ENCODE measurements at regions not wholly inside any gene's neighbourhood (a gene's known extent, or its start where the extent isn't known, plus 50 kb on each side); places are given as distances from the start of the nearest gene placed in this dataset.

DNA sequence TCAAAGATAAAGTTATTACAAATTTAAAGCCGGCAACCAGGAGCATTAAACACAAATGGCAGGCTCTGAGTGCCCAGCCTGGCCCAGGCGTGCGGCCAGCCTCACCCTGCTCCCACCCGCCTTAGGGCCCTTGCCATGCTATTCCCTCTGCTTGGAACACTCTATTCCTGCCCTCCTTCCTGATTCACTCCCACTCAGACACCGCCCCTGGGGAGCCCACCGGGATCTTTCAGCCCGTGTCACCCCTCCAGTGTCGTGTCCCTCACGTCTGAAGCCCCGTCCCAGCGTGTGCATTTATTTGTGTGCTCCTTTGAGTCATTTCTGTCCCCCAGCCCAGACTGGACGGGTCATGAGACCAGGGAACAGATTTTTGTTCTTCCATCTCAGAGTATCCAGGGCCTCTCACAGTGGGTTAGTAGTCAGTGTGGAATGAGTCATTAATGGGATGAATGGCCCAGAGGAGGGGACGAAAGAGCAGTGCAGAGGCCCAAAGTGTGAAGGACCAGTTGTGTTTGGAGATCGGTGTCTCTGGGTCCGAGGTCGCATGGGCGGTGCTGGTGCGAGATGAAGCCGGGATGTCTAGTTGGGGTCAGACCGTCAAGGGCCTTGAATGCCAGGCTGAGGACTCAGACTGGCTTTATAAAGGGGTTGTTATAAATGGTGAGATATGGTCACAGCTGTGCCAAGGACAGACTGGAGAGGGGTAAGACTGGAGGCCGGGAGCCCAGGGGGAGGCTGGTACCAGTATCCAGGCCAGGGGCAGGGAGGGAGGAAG lies 58.9 kb upstream of the SLC6A6 start:
- Histone ChIP-seq H3K4me3 (ENCODE audit: low read depth, low read length, poor library complexity, severe bottlenecking) (no peak overlapping the region), H3K9me3 (ENCODE audit: low read depth, low read length, poor library complexity, severe bottlenecking) (no peaks in the 10 kb centered on the region), H3K27ac (ENCODE audit: low read depth, low read length, poor library complexity, severe bottlenecking) (no peak overlapping the region), H3K36me3 (ENCODE audit: insufficient read depth, low read length, poor library complexity, severe bottlenecking) (no peaks in the 10 kb centered on the region), H3K4me1 (ENCODE audit: insufficient read depth, low read length, poor library complexity, severe bottlenecking) (no peaks in the 10 kb centered on the region), H3K27me3 (replicated peaks; ENCODE audit: insufficient read depth, low read depth, low read length, poor library complexity) (no peaks in the 10 kb centered on the region)
- BruUV-seq (replicated peaks), result no TSS peak
- TF ChIP-seq EZH2 (IDR thresholded peaks at IDR 0.05; ENCODE audit: borderline replicate concordance, low read depth, low read length, poor library complexity, severe bottlenecking), result no peak
- TF ChIP-seq, protein P1, sequence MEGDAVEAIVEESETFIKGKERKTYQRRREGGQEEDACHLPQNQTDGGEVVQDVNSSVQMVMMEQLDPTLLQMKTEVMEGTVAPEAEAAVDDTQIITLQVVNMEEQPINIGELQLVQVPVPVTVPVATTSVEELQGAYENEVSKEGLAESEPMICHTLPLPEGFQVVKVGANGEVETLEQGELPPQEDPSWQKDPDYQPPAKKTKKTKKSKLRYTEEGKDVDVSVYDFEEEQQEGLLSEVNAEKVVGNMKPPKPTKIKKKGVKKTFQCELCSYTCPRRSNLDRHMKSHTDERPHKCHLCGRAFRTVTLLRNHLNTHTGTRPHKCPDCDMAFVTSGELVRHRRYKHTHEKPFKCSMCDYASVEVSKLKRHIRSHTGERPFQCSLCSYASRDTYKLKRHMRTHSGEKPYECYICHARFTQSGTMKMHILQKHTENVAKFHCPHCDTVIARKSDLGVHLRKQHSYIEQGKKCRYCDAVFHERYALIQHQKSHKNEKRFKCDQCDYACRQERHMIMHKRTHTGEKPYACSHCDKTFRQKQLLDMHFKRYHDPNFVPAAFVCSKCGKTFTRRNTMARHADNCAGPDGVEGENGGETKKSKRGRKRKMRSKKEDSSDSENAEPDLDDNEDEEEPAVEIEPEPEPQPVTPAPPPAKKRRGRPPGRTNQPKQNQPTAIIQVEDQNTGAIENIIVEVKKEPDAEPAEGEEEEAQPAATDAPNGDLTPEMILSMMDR (conservative IDR thresholded peaks at IDR 0.05; ENCODE audit: low read depth, low read length), result no peak
- no peak for DNase-seq (ENCODE audit: low spot score)
- intact Hi-C loops (cut with micrococcal nuclease; ENCODE audit: unreplicated experiment), result no loop called here
- ChIA-PET CTCF (interaction anchor here (0.6 kb wide), 1 partner anchor 170 kb away, joined by 4 read pairs; no protein-coding TSS in a partner anchor), POLR2A (ENCODE audit: low non-redundant PET) (no interaction called here)

DNA sequence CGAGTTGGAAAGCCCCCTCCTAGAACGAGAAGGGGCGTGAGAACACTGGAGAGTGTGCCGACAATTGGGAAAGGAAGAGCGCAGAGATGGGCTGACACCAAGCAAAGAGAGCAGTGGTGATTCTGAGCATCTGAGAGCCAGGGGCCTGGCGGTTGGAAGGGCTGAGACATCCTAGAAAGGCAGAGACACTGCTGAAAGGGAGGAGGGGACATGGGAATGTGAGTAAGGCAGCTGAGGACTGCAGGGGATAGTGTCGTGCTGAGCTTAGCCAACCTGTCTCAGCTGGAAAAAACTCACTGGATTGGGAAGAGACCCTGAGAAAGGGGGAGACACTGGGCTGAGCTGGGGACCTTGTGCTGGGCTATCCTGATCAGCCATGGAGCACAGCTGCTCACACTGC lies 58.1 kb upstream of the SLC6A6 start:
- intact Hi-C loops (cut with micrococcal nuclease; ENCODE audit: unreplicated experiment), result no loop called here
- H3K27ac ChIP-seq (ENCODE audit: low read depth, low read length, poor library complexity, severe bottlenecking), result no peak overlapping the region
- H3K4me1 ChIP-seq (ENCODE audit: insufficient read depth, low read length, poor library complexity, severe bottlenecking), result no peaks in the 10 kb centered on the region
- H3K4me3 ChIP-seq (ENCODE audit: low read depth, low read length, poor library complexity, severe bottlenecking), result no peak overlapping the region
- no peak for DNase-seq (ENCODE audit: low spot score)
- H3K9me3 ChIP-seq (ENCODE audit: low read depth, low read length, poor library complexity, severe bottlenecking), result no peaks in the 10 kb centered on the region
- BruUV-seq (replicated peaks), result no TSS peak
- TF ChIP-seq, protein P1 (conservative IDR thresholded peaks at IDR 0.05; ENCODE audit: low read depth, low read length), result no peak
- no peaks in the 10 kb centered on the region for H3K27me3 ChIP-seq (replicated peaks; ENCODE audit: insufficient read depth, low read depth, low read length, poor library complexity)
- POLR2A ChIA-PET (ENCODE audit: low non-redundant PET), result no interaction called here
- CTCF ChIA-PET, result no interaction called here
- H3K36me3 ChIP-seq (ENCODE audit: insufficient read depth, low read length, poor library complexity, severe bottlenecking), result no peaks in the 10 kb centered on the region

- Histone ChIP-seq H3K27me3 (replicated peaks; ENCODE audit: insufficient read depth, low read depth, low read length, poor library complexity) (no peaks in the 10 kb centered on the region), H3K9me3 (ENCODE audit: low read depth, low read length, poor library complexity, severe bottlenecking) (no peaks in the 10 kb centered on the region), H3K36me3 (ENCODE audit: insufficient read depth, low read length, poor library complexity, severe bottlenecking) (no peaks in the 10 kb centered on the region), H3K4me3 (ENCODE audit: low read depth, low read length, poor library complexity, severe bottlenecking) (no peak overlapping the region), H3K4me1 (ENCODE audit: insufficient read depth, low read length, poor library complexity, severe bottlenecking) (no peaks in the 10 kb centered on the region), H3K27ac (ENCODE audit: low read depth, low read length, poor library complexity, severe bottlenecking) (no peak overlapping the region)
- no peak for TF ChIP-seq EZH2 (IDR thresholded peaks at IDR 0.05; ENCODE audit: borderline replicate concordance, low read depth, low read length, poor library complexity, severe bottlenecking)
- TF ChIP-seq, protein P1 (conservative IDR thresholded peaks at IDR 0.05; ENCODE audit: low read depth, low read length), result no peak
- CTCF ChIA-PET, result no interaction called here
- no peak for DNase-seq (ENCODE audit: low spot score)
- POLR2A ChIA-PET (ENCODE audit: low non-redundant PET), result no interaction called here
- intact Hi-C loops (cut with micrococcal nuclease; ENCODE audit: unreplicated experiment), result no loop called here
- no TSS peak for BruUV-seq (replicated peaks)
These were observed 56.8 kb upstream of the SLC6A6 start for GRCh38 chr3:14345496-14346150.

All from A673 (cell line).